ENCODE measurements at regions not wholly inside any gene's neighbourhood (a gene's known extent, or its start where the extent isn't known, plus 50 kb on each side); places are given as distances from the start of the nearest gene placed in this dataset.

DNA sequence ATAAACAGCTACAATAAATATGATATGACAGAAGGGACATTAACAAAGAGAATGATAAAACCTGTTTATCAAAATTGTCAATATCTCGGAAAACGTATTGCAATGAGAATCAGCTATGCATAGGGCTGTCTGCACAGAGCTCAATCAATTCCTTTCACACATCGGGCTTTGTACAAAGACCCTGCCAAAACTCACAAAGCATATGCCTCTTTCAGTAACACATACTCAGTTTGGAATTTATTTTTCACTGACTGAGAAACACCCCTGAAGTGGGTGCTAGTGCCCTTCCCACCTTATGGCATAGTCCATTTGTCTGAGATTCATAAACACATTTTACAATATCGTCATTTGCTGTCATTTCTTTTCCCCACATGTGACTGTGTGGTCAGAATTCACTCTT lies 815.8 kb upstream of the FAM98A start:
- no peak for DNase-seq

DNA sequence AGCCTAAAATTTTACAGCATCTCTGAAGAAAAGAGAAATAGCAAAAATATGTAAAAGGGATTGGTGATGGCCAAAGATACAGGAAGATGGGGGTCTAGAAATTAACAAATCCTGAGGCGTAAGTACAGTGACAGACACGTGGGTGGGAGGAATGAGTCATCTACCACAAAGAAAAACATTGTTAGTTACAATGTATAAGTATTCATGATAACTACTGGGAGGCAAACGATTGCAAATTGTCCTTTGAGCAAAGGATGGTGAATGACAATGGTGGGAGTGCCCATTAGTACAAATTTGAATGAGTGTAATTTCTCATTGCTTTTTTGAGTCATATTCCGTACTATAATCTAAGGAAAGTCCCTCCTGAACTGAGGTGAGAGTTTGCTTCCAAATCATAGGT lies 809.0 kb upstream of the FAM98A start:
- no peak for DNase-seq

DNA sequence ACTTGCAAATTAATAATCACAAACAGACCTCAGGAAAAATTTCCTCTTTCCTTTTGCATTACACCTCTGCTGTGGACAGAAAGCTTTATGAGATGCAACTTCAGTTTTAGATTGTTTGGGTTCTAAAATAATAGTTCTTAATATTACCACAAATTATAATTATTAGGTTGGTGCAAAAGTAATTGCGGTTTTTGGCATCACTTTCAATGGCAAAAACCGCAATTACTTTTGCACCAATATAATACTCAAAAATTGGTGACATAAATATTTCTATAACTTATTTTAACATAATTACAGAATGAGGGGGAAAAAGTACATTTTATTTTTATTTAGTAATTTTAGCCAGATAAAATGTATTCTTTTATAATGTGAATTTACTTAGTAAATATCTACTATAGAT lies 804.4 kb upstream of the FAM98A start:
- no peak for DNase-seq

DNA sequence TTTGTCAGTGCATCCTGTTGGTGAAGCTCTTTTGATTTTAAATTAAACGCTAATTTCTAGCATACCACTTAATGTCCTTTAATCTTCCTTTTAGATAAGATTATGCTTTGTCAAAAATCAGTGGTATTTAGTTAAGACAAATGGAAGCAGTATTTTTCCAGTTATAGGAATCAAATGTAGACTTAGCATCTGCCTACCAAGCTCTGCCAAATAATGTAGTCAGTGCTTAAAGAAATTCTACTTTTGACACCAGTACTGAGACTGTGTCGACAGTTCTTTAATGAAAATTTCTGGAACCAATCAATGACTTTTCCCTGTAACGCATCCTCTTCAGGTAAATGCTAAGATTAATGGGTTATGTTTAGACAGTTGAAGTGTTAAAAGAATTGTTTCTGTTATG lies 803.3 kb upstream of the FAM98A start:
- no peak for DNase-seq

DNA sequence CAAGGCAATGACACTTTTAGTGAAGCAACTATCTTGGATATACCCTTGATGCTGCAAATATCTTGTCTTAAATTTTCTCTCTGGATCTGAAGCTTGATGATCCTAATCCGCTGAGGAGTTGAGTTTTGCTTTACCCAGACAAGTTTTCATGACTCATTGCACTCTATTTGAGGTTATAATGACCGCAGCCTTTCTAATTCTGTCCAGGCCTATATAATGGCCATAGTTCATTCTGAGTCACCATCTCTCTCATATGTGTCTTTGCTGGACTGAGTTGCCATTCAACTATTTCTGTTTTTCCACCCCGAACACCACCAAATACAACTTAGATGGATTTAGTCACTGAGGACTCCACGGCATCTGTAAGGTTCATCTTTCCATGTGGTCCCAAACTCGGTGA lies 802.1 kb upstream of the FAM98A start:
- DNase-seq = no peak

DNA sequence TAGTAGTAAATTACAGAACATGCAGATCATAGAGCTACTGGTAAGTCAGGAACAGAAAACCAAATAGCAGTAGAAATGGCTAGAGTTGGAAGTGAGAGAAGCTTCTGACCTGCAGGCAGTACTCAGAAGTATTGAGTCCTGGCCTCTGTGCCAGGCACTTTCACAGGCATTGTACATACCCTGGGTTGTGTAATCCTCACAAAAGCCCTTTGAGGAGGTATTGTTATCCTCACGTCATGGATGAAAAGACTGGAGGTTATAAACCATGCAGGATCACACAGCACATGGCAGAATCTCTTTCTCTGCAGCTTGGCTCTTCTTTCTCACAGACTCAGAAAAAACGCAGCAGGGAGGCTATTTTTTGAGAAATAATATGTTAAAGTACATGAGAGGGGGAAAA lies 789.3 kb upstream of the FAM98A start:
- DNase-seq = no peak

DNA sequence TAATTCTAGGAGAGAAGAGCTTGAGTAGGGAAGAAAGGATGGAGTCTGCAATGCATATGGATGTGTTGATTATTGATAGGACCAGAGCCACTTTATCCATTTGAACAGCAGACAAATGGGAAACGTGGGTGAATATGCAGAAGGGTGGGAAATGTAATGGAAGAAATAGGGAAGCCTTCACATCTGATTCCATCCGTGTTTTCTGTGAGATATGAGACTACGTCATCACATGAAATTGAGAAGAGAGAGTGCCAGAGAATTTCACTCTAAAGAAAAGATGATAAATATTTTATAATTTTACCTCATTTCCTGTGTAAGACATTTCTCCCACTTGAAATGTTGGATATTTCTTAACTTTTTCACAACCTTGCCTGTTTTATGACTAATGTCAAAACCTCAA lies 788.4 kb upstream of the FAM98A start:
- DNase-seq = no peak

DNA sequence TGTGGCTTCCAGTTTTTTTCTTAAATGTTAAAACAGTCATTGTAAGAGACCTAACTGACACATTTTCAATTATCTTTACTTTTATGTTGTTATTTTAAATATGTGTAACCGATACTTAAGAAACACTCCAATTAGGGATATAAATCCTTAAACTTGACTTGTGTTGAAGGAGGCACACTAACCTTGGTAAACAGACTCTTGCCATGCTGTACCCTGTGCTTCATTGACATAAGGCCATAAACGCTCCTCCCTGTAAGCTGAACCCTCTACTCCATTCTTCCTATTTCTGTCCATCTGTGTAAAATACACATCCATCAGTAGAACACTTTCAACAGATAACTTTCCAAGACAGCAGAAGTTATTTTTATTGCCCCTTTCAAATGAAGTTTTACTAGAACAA lies 780.5 kb upstream of the FAM98A start:
- no peak for DNase-seq

DNA sequence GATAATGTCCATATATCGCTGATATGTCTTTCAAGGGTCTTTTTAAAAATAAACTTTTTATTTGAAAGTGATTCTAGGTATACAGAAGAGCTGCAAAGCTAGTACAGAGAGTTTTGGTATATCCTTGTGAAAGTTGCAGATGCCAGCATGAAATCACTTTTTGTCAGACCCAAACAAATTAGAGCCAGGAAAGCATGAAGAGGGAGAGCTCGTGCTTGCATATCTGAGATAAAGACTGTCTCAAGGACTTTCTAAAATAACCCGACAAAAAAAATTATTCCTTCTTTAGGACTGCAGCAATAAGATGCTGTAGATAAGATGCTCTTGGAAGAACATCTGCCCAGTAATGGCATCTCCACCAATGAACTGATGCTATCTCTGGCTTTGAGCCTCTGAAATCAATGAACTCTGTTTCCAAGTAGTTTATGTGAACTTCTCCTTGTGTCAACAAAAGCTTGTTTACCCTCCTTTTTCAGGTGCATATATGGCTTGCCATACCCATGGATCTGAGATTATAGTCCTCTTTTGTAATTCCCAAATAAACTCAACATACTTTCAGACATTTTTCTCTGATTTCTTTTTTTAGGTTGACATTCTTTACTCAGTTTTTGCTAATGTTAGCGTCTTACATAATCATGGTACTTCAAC lies 774.6 kb upstream of the FAM98A start:
- DNase-seq = no peak

DNA sequence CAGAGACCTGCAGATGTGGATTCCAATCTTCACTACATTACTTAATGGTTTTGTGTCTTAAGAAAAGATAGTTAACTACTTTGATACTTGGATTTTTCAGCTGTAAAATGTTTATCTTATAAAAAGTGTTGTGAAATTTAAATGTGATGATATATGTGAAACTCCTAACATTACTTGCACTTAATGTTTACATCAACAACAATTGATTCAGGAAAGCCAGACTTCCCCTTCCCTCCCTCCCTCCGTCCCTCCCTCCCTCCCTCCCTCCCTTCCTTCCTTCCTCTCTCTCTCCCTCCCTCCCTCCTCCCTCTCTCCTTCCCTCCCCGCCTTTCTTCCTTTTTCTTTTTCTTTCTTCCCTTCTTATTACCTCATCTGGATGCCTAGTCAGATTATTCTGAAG lies 773.9 kb upstream of the FAM98A start:
- DNase-seq = no peak

DNA sequence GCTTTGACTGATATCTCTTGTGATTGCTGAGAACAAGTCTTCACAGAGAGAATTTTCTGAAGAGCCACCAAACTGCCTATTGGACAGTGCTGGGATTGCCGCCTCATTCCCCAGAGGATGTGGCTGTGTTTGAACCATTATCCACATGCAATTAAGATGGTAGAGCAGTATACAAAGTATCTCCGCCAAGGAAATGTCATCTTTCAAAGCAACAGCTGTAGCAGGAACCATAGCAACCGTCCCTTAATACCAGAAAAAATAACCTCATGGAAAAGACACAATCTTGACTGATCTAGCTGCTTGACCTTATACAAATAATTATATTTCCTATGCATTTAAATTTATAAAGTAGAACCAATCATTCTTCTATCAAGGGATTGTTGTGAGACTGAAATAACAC lies 772.6 kb upstream of the FAM98A start:
- no peak for DNase-seq

DNA sequence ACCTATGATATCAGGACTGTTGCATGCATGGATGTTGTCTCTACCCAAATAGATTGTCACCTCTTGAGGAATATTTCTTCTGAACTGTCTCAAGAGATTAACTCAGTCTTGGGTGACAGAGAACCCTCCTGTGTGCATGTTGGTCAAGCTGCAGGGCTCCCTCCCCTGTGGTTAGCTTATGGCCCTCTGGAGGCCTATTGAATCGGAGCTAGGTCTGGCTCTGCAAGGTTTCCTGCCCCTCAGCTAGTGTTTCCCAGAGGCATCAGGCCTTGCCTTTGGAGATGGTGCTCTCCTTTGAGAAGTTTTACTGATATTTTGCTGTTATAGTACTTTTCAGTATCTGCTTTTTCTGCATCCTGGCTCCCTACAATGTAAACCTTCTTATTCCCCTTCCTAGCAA lies 769.2 kb upstream of the FAM98A start:
- no peak for DNase-seq

DNA sequence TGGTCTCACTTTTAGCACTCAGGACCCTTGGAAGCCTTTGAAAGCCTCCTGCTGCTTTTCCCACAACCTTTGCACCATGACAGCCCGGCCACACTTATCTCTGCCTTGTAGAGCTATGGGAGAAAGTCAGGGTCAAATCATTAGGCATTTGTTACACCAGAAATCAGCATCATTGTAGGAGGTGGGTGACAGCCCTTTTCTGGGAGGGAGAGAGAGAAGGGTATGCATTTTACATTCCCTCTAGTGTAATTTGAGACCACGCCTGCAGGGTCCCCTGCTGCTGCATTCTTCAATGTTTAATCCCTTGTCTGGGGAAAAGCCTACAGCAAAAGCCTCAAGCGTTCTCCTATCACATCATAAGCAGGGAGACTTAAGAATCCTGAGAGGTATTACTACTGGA lies 766.8 kb upstream of the FAM98A start:
- DNase-seq = no peak

DNA sequence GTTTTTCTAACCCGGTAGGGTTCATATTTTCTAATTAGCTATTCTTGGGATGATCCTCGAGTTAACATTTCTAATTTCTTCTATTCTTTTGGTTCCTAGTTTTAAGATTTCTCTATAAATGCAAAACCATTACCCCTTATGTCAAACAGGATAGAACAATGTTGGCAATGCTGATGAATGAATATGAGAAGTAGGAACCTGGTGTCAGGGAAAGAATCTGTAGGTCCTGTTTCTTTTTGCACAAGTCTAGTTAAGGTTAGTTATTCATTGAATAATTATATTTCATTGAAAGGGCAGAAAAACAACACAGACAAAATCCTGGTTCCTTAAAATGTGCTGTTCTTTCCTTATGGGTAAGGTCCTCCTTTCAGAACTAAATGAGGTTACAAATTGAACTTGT lies 766.4 kb upstream of the FAM98A start:
- no peak for DNase-seq

DNA sequence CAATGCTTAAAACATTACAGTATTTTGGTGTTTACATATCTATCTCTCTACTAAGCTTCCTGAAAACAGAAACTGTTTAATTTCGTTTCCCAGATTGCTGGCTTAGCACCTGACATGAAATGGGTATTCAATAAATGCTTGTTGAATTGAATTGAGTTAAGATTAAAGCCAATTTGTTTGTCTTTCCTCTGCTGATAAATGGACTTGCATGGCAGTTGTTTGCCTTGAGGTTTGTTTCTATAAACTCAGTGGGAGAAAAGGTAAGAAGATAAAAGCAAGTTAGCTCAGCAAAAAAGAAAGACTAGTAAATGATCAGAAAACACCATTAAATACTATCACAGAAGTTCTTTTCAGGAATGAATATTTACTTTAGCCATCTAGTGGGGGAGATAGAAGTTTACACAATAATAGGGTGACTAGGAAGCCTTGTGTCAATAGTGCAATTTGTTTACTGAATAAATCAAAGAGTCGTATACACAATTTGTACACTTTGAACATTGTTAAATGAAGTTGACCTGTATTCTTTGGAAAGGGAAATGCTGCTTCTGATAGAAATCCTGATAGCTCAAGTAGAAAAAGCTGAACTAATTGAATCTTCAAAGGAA lies 754.5 kb upstream of the FAM98A start:
- DNase-seq = no peak

DNA sequence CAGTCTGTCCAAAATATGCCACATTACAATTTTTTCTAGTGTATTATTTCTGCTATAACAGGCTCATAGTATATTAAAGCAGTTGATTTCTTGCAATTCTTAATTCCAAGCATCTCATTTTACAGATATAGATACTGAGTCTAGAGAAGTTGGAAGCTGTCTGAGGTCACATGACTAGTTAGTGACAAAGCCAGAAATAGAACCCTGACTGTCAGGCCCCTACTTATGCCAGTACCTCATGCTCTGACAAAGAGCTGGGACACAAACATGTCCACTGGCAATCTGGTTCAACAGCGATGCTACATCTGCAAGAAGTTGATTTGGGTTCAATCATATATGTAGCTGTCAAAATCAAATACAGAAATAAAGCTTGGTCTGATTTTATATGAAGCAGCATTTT lies 750.4 kb upstream of the FAM98A start:
- DNase-seq = no peak

DNA sequence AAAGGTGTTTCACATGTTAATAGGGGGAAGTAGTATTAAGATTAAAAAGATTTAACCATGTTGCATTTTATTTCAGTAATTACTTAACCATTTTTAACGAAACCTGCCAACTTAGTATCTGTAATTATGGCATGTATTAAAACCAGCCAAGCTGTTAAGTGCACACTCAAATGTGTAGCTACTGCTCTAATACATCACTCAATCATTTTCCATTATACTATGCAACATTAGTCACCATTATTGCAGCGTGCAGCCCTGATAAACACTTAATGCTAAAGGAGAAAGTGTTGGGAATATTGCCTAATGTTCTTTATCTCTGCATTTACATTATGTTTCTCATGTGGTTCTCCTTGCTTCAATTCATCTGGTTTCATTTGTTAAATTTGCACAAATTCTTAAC lies 745.9 kb upstream of the FAM98A start:
- DNase-seq = no peak

DNA sequence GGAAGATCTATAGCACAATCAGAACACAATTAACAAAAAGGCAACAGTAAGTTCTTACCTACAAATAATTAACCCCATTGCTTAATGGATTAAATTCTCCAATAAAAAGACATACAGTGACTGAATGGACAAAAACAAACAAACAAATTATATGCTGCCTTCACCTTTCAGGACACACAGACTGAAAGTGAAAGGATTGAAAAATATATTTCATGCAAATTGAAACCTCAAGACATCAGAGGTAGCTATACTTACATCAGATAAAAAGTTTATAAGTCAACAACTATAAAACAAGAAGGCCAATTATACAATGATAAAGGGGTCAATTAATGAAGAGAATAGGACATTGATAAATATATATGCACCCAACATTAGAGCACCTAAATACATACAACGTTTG lies 741.2 kb upstream of the FAM98A start:
- no peak for DNase-seq

DNA sequence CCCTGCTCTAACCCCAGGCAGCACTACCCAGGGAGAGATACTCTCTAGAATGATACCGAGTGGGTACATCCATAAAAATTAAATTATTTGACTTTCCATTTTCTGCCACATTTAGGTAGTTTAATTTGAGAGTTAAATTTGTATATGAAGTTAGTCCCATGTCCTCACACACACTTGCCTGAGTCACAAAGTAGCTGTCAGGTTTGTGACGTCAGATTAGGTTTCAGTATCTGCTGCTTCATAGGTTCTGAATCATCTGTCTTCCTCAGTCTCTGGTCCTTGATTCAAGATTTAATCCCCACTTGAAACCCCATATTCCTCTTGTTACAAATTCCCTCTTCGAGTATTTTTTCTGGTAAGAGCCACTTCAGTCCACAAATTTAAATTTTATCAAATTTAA lies 738.6 kb upstream of the FAM98A start:
- no peak for DNase-seq

DNA sequence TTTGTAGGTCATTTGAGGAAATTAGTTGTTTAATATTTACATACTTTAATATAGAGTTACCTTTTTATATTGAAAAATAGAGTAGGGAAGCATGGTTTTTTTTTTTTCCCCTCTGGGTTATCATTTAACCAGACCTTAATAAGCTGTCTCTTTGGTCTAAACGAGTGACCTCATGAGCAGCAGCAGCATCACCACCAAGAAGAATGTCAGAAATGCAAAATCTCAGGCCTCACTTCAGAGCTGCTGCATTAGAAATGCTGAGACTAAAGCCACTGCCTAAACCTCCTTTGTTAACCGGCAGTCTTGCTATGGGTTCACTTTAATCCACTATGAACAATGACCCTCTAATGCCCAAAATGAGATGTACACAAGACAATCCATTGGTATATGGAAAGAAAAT lies 733.7 kb upstream of the FAM98A start:
- no peak for DNase-seq

DNA sequence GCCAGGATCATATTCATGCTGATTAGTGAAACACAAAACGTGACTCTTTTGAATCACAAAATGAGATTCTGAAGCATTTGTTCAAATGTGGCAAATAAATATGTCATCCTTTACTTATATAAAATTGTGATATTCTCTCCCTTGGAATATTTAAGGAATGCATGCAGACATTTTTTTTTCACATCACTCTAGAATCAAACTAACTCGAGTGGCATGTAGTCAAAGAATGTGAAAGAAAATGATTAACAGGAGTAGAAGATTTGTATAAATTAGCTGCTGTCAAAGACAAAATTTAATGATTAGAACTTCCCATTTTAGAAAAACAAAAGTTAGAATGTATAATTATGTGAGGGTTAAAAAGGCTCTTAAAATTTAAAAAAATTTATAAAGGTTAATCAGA lies 721.0 kb upstream of the FAM98A start:
- DNase-seq = no peak

DNA sequence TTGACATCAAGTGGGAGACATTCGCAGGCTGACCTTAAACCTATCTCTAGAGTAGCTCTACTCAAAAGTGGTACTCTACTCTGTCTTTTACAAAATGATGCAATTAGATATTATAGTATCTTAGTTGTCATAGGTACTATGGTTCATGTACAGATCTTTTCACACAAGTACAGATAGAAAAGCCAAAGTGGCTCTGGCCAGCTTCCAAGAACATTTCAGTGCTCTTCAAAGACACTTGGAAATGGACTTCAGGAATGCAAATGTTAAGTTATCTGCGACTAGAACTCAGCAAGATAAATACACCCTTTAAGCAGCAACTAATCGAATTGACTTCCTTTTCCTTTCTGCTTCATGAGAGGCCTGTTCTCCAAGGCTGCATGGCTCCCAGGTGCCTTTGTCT lies 718.7 kb upstream of the FAM98A start:
- no peak for DNase-seq

DNA sequence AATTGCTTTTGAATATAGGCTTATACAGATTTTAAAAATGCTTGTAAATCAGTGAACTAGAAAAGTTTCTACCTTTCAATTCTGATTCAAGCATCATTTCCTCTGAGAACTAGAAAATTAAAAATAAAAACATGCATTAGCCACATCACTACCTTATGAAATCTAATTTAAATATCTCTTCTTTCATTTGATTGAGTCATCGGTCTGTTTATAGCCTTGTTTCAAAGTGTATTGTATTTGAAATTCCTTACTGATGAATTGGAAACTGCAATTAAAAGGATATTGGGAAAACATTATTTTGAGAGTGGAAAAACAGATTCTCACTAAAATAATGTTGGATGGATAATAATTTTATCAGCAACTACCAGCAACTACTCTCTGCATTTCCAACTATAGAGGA lies 717.7 kb upstream of the FAM98A start:
- DNase-seq = no peak

DNA sequence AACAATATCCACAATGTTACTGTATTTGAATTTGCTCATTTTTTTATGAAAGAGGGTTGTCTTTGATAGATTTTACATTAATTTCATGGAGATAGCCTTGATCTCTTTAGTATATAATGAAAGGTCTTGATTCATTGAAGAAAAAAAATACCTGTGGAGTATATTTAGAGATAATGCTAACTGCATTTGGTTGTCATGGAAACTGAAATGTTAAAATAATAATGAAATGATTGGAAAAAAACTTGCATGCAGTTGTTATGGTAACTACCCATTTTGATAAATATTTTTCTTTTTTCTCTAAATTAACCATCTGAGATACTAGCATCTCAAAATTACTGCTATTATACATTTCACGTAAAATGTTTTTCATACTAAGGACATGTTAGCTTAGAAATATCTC lies 712.7 kb upstream of the FAM98A start:
- DNase-seq = no peak

DNA sequence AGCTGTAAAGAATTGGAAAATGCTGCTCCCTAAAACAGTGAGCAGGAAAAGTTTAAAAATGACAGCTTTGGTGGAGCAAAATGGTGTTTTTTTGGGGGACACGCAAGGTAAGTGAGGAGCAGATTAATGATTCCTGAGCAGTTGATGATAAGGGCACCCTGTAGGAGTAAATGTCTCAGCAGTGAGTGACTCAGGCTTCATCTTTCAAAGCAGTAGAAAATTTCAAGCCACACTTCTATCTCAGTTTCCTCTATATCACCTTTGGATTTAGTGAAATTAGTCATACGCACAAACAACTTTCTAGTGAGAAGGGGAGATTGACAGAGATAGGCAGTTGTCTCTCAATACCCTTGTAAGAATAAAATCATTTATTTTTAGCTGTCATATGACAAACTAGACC lies 709.0 kb upstream of the FAM98A start:
- no peak for DNase-seq

Measured in muscle of back (tissue), 3 donors.